ENCODE measurements at regions not wholly inside any gene's neighbourhood (a gene's known extent, or its start where the extent isn't known, plus 50 kb on each side); places are given as distances from the start of the nearest gene placed in this dataset.
"Not testable (repeated sequence)": the region's sequence is repeated elsewhere in the genome, so short reads cannot be mapped to it uniquely, and the experiment has no call there.

DNA sequence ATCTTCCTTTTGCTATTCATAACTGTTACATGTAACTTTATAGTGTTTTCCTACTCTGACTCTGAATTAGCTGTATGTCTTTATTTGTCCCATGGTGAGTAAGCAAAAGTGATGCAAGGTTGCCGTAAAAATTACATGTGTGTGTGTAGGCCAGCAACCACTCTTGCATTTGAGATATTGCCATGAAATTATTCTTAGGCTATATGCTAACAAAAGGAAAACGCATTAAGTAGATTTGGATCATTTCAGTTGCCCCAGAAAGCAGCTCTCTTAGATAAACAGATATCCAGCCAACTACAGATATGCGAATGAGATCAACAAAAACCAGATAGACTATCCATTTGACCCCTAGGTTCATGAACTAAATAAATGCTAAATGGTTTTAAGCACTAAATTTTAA lies 73.6 kb downstream of the CYLC2 start:
- no peak for DNase-seq (ENCODE audit: low read depth)

DNA sequence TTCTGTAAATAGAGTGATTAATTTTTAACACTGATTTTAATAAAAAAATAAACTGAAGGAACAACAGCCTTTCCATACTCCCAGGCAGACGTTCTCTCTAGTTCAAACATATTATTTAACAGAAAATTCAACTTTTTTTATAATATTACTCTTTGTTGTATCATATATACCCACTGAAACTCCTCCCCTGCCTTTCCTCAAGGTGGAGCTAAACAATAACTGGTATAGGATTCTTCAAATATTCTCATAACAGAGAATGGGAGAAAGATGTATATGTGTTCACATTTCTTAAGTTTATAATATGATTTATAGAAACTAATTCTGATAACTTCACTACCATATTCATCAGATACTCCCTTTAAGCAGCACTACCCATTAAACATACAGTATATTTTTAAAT lies 83.4 kb downstream of the CYLC2 start:
- DNase-seq (ENCODE audit: low read depth): no peak

DNA sequence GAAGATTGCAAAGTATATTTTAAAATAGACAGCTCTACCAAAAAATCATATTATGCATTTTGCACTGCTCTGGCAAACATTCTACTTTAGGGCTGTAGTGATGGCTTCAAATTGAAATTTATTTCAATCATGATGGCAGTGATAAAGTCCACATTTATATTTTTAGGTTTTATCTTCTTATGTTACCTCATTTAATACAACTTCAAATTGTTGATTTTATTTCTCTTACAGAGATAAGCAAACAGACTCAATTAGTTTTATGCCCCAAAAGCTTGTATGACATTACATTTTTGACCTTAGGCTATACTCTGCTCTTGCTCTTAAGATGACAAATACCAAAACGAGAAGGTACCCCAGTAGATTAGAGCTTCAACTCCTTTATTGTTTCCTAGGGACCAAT lies 87.4 kb downstream of the CYLC2 start:
- DNase-seq (ENCODE audit: low read depth): no peak

DNA sequence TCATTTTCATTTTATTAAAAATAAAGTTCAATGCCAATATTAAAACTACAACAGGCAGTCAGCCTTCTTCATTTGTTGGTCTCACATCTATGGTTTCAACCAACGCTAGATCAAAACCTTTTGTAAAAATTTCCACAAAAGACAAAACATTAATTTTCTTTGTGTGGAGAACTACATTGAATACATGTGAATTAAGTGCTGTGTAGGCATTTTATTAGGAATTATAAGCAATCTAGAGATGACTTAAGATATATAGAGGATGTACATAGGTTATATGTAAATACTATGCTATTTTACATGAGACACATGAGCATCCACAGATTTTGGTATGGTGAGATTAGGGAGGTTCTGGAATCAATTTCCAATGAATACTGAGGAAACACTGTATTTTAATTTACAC lies 94.2 kb downstream of the CYLC2 start:
- no peak for DNase-seq (ENCODE audit: low read depth)

DNA sequence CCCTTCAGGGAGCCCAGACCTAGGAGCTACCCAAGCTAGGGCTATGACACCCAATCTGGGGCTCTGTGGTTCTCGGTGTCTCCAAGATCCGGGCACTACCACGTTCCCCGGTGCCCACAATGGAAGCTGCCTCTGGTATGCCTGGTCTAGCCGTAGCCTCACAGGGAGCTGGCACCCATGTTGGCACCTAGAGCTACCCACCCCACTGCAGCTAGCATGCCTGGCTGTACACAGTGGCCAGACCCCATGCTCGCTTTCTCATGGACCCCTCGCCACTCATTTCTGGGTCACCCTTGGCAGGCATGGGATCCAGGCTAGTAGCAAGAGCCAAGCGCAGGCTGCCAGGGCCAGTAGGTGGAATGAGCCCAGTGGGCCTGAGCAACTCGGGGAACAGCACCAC lies 109.0 kb downstream of the CYLC2 start:
- DNase-seq (ENCODE audit: low read depth): no peak

DNA sequence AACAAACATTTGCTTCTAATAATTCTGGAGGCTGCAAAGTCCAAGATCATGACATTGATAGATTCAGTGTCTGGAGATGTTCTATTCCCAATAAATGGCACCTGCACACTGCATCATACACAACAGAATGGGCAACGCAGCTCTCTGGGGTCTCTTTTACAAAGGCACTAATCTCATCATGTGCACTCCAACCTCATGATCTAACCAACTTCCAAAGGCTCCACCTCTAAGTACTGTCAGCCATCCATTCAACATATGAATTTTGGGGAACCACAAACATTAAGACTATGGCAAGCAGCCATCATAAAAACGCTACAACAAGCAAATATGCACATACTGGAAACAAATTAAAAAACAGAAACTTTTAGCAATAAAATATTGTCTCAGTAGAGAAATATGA lies 121.1 kb downstream of the CYLC2 start:
- no peak for DNase-seq (ENCODE audit: low read depth)

DNA sequence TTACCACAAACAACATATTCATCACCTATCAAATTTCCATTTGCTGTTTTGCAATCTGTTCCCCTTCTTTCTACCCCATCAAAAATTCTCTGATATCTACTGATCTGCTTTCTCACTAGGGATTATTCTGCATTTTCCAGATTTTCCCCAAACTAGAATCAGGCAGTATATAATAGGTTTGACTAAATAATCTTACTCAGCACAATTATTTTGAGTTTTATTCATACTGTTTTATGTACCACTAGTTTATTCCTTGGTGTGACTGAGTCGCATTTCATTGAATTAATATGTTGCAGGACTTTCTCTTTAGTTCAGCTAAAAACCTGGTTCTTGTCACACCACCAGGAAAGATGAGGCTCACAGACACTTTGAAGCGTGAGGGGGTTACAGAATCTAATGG lies 131.4 kb downstream of the CYLC2 start:
- DNase-seq (ENCODE audit: low read depth): no peak

DNA sequence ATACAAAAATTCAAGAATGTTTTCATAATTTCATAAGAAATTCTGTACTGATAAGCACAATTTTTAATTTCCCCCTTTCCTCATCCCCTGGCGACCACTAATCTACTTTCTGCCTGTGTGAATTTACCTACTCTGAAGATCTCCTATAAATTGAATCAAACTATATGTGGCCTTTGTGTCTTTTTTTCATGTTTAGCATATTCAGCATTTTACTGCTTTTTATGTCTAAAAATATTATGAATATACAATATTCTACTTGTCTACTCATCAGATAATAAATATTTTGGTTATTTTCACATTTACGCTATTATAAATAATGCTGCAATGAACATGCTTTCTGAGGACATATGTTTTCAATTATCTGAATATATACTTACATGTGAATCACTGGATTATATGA lies 144.8 kb downstream of the CYLC2 start:
- DNase-seq (ENCODE audit: low read depth): no peak

DNA sequence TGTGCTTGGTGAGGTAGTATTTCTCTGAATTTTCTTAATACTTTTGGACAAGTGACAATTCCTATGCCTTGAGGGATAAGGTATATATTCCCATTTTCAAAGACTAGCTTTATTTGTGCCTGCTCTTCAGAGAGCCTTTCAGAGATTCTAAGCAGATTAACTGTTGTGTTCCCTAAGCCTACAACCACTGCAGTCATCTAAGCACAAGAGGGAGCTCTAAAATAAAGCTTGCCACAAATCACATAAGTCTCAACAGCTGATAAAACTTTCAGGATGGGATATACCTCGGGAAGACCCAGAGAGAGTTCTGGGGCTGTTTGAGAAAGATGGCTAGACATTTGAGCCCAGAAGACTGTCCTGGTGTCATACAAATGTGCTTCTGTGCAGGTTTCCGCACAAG lies 157.3 kb downstream of the CYLC2 start:
- no peak for DNase-seq (ENCODE audit: low read depth)

DNA sequence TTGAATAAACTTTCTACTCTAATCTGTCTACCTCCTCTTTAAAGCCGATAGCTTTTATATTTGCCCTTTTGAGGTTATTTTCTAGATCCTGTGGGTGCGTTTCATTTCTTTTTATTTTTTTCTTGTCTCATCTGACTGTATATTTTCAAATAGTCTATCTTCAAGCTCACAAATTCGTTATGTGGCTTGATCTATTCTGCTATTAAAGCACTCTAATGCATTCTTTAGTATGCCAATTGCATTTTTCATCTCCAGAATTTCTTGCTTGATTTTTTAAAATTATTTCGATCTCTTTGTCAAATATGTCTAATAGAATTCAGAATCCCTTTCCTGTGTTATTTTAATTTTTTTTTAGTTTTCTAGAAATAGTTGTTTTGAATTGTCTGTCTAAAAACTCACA lies 172.4 kb downstream of the CYLC2 start:
- DNase-seq (ENCODE audit: low read depth): no peak

DNA sequence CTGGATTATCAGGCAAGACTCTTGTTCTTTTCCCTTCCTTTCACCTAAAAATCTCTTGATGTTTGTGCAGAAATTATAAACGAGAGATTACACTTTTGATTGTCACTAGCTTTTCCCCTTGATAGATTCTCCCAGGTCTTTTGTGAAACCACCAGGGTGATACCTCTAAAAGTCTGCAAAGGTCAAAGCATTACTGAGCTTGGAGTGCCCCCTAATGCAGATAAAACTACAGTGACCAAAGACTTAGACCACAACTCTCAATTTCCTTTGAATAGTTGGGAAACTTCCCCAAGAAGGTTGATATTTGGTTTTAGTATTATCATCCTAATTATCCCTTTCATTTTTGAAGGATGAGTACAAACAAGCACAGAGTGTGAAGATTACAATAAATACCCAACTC lies 173.1 kb downstream of the CYLC2 start:
- no peak for DNase-seq (ENCODE audit: low read depth)

DNA sequence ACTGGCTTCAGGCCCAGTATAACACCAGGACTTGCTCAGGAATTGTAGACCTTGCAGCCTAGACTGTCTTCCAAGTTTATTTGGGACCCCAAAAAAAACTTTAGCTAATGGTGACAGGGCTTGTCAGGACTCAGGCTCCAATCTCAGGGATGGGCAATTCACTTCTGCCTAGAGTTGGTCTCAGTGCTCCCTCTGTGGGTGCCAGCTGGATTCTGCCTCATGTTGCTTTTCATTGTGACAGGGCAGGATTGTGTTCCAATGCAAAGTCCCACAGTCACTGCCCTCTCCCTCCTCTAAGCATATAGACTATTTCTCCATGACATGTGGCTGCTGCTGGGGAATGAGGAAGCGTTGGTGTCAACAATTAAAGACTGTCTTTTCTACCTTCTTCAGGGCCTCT lies 174.7 kb downstream of the CYLC2 start:
- no peak for DNase-seq (ENCODE audit: low read depth)

DNA sequence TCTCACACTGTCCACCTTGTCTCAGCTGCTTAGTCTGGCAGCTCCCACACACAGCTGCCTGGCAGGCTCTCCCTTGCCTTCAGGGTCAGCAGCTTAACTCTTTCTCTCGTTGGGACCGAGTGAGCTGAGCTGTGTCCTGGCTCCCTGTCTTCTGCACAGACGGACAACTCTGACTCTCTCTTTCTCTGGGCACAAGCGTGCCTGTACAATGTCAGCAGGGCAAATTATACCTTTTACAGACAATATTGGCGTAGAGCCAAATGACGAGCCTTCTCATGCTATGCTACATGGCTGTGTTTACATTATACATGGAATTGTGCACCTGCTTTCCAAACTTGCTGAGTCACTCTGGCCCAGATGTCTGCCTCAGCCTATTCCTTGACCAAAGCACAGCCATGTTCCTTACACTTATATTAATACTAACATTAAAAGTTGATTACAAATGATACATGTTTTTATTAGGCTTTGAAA lies 188.6 kb downstream of the CYLC2 start:
- no peak for DNase-seq (ENCODE audit: low read depth)

DNA sequence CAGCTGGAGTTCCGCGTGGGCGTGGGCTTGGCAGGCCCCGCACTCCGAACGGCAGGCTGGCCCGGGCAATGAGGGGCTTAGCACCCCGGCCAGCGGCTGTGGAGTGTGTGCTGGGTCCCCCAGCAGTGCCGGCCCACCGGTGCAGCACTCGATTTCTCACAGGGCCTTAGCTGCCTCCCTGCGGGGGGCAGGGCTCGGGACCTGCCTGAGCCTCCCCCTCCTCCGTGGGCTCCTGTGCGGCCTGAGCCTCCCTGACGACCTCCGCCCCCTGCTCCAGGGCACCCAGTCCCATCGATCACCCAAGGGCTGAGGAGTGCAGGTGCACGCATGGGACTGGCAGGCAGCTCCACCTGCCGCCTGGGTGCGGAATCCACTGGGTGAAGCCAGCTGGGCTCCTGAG lies 191.8 kb downstream of the CYLC2 start:
- no peak for DNase-seq (ENCODE audit: low read depth)

DNA sequence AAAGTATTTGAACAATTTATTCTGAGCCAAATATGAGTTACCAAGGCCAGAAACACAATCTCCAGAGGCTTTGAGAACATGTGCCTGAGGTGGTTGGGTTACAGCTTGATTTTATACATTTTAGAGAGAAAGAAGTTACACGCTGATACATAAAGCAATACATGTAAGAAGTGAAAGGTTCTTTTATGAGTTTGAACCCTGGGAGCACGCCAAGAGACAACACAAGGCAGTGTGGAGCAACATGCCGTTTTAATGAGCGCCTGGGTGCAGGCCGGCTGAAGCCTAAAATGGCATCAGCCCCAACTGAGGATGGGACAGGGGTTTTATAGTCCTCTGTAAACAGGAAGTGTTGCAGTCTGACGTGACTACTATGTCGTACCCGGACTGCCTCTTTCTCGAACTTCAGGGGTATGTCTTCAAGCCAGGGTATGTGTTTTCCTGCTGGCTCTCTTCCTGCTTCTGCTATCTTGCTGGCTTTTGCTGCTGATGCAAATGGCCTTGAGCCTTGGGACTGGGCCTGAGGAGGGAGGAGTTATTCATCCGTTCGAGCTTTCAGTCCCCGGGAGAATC lies 193.7 kb downstream of the CYLC2 start:
- no peak for DNase-seq (ENCODE audit: low read depth)

DNA sequence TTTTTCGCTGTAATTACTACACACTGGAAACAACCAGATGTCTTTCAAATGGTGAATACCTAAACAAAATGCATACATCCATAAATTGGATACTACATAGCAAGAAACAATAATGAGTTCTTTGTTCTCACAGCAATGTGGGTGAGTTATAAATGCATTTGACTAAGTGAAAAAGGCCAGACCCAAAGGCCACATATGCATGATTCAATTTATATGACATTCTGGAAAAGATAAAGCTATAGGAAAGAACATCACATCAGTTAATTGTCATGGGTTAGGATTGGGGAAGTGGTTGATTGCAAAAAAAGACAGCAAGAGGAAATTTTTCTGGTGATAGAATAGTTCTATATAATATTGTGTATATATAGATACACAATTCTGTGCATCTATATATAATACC lies 198.9 kb downstream of the CYLC2 start:
- no peak for DNase-seq (ENCODE audit: low read depth)

DNA sequence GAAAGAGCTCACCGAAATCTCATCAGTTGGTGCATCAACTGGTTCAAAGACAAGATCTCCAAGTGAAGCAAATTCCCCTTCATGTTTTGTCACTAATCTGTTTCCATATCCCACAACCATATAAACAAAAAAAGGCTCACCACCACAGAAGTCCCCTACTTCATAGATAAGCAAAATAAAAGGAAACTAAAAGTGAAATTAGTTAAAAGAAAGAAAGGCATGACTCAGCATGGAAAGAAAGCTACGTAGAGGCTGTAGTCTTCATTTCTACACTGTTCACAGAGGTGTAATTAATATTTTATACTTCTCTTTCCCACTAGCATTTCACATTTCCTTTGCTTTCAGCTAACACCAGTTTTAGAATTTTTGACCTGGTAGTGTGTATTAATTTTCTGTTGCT lies 208.0 kb downstream of the CYLC2 start:
- no peak for DNase-seq (ENCODE audit: low read depth)

DNA sequence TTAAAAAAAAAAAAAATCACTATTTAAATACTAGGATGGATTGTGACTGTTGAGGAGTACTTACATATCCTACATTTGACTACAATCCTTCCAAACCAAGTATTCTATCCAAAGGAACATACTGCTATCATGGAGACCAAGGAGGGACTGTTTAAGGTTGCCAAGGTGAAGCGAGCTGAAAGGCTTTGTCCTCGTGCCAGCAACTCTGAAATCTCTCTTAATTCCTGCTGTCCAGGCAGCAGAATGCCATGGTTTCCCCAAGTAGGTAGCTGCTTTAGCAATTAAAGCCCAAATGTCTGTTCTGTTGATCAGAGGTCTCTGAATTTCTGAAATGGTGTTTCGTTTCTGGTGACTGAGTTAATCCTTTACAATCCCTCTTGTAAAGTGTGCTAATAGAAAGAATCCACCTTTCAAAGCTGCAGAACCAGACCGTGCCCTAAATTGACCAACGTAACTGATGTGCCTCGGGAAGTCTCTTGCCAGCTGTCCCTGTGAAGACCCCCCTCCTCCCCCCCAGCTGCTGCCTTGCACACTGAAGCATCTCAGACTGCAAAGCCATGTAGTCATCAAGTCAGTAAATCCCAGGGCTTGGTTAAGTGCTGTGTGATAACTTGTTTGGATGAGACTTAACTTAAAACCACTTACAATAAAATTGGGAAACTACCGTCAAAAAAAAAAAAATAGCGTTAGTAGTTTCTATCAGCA lies 210.9 kb downstream of the CYLC2 start:
- not testable (repeated sequence) for DNase-seq (ENCODE audit: low read depth)

DNA sequence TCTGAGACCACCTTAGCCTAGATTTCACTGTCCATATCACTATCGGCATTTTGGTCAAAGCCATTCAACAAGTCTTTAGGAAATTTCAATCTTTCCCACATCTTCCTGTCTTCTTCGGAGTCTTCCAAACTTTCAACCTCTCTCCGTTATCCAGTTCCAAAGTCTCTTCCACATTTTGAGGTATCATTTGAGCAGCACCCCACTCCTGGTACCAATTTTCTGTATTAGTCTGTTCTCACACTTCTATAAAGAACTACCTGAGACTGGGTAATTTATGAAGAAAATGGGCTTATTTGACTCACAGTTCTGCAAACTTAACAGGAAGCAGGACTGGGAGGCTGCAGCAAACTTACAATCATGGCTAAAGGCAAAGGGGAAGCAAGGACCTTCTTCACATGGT lies 215.5 kb downstream of the CYLC2 start:
- no peak for DNase-seq (ENCODE audit: low read depth)

DNA sequence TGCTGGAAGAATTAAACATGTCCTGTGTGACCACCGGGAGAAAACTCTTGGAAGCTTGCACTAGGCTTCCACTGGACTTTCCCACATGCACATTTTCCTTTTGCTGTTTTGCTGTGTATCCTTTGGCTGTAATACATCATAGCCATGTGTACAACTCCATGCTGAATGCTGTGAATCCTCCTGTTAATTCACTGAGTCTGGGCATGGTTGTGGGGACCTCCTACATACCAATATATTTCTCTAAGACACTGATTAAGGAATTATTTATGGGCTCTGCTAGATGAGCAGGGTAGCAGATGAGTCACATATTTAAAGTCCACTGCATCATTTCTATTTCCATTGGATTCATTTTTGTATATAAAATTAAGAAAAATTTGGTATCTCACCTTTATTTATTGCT lies 220.1 kb downstream of the CYLC2 start:
- DNase-seq (ENCODE audit: low read depth): no peak

DNA sequence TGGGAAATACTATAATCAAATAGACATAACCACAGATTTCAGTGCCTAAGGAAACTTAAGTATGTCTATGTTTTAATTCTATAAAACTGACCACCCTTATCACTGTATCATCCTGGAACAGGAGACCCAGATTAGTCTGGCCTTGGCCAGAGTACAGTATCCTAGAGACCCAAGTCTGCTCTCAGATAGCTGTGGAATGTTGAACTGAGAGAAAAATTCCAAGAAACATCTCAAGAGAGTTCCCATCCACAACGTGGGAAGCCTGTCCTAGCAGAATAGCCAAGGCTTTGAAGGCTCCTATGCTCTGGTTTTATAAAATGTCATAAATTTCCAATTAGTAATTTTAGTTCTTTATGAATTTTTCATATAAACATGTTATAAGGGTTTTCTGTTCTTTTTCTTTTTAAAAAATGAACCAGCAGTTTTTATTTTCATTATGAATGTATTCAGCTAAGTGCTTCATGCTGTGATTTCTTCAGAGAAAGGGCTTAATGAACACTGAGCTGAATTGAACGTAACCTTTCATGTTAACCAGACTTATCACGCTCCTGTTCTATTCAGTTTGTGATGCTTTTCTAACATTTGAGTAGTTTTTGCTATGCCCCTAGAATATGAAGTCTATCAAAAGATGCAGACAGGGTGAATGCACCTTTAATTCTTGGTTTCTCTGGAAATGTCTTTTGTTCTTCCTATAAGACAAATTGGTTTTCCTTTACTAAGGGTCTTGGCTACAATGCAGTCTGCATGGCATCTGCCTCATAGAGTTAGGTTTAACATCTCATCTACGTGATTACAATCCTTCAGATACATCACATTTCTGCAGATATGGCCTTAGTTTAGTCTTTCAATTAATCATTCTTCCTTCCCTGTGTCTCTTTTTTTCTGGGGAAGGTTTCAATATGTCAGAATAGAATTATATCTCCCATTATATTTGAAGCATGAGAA lies 230.8 kb downstream of the CYLC2 start:
- DNase-seq (ENCODE audit: low read depth): no peak

DNA sequence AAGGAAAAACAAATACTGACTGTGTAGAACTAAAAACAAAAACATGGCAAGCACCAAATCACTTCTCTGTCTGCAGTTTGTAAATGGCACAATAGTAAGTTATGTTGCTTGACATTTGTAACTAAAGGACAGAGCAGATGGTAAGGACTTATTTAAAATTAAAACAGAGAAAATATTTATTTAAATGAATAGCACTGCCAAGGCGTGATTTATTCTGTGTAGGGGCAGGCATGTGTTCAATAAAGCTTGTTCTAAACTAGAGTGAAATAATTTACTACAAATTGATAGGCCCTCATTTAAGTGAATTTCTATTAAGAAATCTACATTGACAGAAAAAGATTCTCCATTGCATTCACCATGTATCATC lies 231.5 kb downstream of the CYLC2 start:
- DNase-seq (ENCODE audit: low read depth): no peak

DNA sequence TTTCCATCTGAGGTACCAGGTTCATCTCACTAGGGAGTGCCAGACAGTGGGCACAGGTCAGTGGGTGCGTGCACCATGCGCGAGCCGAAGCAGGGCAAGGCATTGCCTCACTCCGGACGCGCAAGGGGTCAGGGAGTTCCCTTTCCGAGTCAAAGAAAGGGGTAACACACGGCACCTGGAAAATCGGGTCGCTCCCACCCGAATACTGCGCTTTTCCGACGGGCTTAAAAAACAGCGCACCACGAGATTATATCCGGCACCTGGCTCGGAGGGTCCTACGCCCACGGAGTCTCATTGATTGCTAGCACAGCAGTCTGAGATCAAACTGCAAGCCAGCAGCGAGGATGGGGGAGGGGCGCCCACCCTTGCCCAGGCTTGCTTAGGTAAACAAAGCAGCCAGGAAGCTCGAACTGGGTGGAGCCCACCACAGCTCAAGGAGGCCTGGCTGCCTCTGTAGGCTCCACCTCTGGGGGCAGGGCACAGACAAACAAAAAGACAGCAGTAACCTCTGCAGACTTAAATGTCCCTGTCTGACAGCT lies 242.5 kb downstream of the CYLC2 start:
- DNase-seq (ENCODE audit: low read depth): not testable (repeated sequence)

All from activated T-cell treated with anti-CD3 and anti-CD28 coated beads for 24 hours (primary cell).